B cell (primary cell): ENCODE measurements at regions not wholly inside any gene's neighbourhood (a gene's known extent, or its start where the extent isn't known, plus 50 kb on each side); places are given as distances from the start of the nearest gene placed in this dataset.

Experiments
- EZH2 ChIP-seq: IDR thresholded peaks from 2 replicates; pipeline ENCODE4 v1.6.1; 2012; ENCODE audit warnings: borderline replicate concordance, low read depth, mild to moderate bottlenecking, moderate library complexity, low read length; ENCODE audit not compliant: insufficient read depth, poor library complexity, severe bottlenecking
- TF ChIP-seq, protein P1 (sequence below): fragments of 200-600 bp; IDR thresholded peaks from one replicate; pipeline ENCODE4 v1.8.0; 2022; ENCODE audit warnings: antibody characterized with exemption, mild to moderate bottlenecking

DNA sequence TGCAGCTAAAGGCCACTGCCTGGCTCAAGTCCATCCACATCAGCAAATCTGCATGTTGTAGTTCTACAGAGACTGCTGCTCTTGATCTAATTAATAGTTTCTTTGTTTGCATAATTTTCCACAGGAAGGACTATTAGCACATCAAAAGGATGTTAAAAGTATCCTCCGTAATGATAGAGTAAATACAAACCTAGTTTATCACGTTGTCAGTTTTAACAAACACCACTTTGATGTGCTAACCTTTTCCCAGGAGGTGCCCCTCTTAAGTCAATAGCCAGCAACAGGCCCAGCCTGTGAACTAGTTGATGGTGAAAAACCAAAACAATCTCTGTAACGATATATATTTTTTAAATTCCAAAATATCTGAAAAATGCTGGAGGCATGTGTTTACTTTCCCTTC is 64.2 kb upstream of the SLC22A15 start:
- TF ChIP-seq, protein P1, sequence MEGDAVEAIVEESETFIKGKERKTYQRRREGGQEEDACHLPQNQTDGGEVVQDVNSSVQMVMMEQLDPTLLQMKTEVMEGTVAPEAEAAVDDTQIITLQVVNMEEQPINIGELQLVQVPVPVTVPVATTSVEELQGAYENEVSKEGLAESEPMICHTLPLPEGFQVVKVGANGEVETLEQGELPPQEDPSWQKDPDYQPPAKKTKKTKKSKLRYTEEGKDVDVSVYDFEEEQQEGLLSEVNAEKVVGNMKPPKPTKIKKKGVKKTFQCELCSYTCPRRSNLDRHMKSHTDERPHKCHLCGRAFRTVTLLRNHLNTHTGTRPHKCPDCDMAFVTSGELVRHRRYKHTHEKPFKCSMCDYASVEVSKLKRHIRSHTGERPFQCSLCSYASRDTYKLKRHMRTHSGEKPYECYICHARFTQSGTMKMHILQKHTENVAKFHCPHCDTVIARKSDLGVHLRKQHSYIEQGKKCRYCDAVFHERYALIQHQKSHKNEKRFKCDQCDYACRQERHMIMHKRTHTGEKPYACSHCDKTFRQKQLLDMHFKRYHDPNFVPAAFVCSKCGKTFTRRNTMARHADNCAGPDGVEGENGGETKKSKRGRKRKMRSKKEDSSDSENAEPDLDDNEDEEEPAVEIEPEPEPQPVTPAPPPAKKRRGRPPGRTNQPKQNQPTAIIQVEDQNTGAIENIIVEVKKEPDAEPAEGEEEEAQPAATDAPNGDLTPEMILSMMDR = no peak
- no peak for TF ChIP-seq EZH2
